T-cell (primary cell): ENCODE measurements at regions not wholly inside any gene's neighbourhood (a gene's known extent, or its start where the extent isn't known, plus 50 kb on each side); places are given as distances from the start of the nearest gene placed in this dataset.

Experiments
- ATAC-seq, 4 experiments: fragments of 200-7000 bp in 3 of 4; fragments of 150-1000 bp in 1 of 4; cut with Tn5 transposase; replicated peaks in 1 of 4; 1 replicate in 3 of 4; 2 replicates in 1 of 4; pipeline ENCODE4 v1.10.0; 2021; ENCODE audit warnings: moderate library complexity in 3 of 4, mild to moderate bottlenecking in 2 of 4, moderate number of reproducible peaks in 1 of 4
- CTCF ChIA-PET, 2 donors: fragments of 300-600 bp; sonication (Branson Sonifier 250); formaldehyde crosslinking; loops; one replicate each; lab custom pipeline; 2022; ENCODE audit warnings: antibody characterized with exemption in 2 of 2; lab: Charles Lee
- POLR2A ChIA-PET, 2 donors: fragments of 300-600 bp; sonication (Branson Sonifier 250); formaldehyde crosslinking; loops; one replicate each; lab custom pipeline; 2022; ENCODE audit warnings: antibody characterized with exemption in 2 of 2; lab: Charles Lee
- DNase-seq, 35 experiments: peaks; one replicate each; pipeline versions ENCODE4 v3.0.0 to v3.0.0-alpha.2; 2013 to 2023
- H3K27ac ChIP-seq: one replicate; pipeline ENCODE4 v1.5.1; 2013; ENCODE audit warnings: low read length
- H3K27me3 ChIP-seq, 2 experiments: replicated peaks in 1 of 2; 1 replicate in 1 of 2; 2 replicates in 1 of 2; pipeline versions ENCODE4 v1.6.1 to v1.7.0; 2013; ENCODE audit warnings: low read length in 1 of 2, mixed read lengths in 1 of 2; ENCODE audit not compliant: control insufficient read depth in 2 of 2, insufficient read depth in 2 of 2; ENCODE audit errors: extremely low read depth in 1 of 2
- H3K36me3 ChIP-seq, 2 donors: 1 replicate in 1 of 2; 2 replicates in 1 of 2; pipeline versions ENCODE4 v1.6.1 to v1.7.0; 2013; ENCODE audit warnings: low read length in 1 of 2; ENCODE audit not compliant: control insufficient read depth in 2 of 2, insufficient read depth in 1 of 2; ENCODE audit errors: extremely low read depth in 1 of 2
- H3K4me1 ChIP-seq, 2 experiments: 1 replicate in 1 of 2; 2 replicates in 1 of 2; pipeline versions ENCODE4 v1.6.1 to v1.7.0; 2013; ENCODE audit warnings: low read length in 2 of 2, mixed read lengths in 1 of 2; ENCODE audit not compliant: insufficient read depth in 2 of 2, control insufficient read depth in 1 of 2; ENCODE audit errors: extremely low read depth in 1 of 2
- H3K4me3 ChIP-seq, 2 donors: 1 replicate in 1 of 2; 2 replicates in 1 of 2; pipeline versions ENCODE4 v1.5.1 to v1.7.0; 2013; ENCODE audit warnings: mild to moderate bottlenecking in 2 of 2, low read length in 1 of 2, moderate library complexity in 1 of 2; ENCODE audit not compliant: control insufficient read depth in 1 of 2; ENCODE audit errors: extremely low read depth in 1 of 2
- H3K9me3 ChIP-seq: 2 replicates; pipeline ENCODE4 v1.7.0; 2013
- H3K27ac Mint-ChIP-seq, 2 donors: one replicate each; pipeline ENCODE4 v1.8.0; 2020 to 2021; ENCODE audit warnings: mild to moderate bottlenecking in 2 of 2, mixed read lengths in 2 of 2
- H3K27me3 Mint-ChIP-seq, 2 donors: one replicate each; pipeline ENCODE4 v1.8.0; 2021 to 2022; ENCODE audit warnings: mixed read lengths in 2 of 2
- H3K36me3 Mint-ChIP-seq: one replicate; pipeline ENCODE4 v1.8.0; 2021; ENCODE audit warnings: mixed read lengths
- H3K4me1 Mint-ChIP-seq, 3 donors: one replicate each; pipeline ENCODE4 v1.8.0; 2020 to 2022; ENCODE audit warnings: mixed read lengths in 3 of 3, mild to moderate bottlenecking in 1 of 3
- H3K4me3 Mint-ChIP-seq, 3 donors: one replicate each; pipeline ENCODE4 v1.8.0; 2020 to 2022; ENCODE audit warnings: mild to moderate bottlenecking in 3 of 3, mixed read lengths in 3 of 3, moderate library complexity in 3 of 3
- H3K9me3 Mint-ChIP-seq, 3 donors: one replicate each; pipeline ENCODE4 v1.8.0; 2020 to 2022; ENCODE audit warnings: mixed read lengths in 3 of 3
- WGBS: methylation state at CpG from one replicate; pipeline ENCODE4 v1.1.5; 2013; ENCODE audit warnings: missing lambda C conversion rate; ENCODE audit not compliant: insufficient coverage; 5-methylcytosine and 5-hydroxymethylcytosine counted together

GRCh38 chr15:77535845-77536244, 96.9 kb downstream of the LINGO1 start:
- Histone ChIP-seq H3K36me3 (no peaks in the 10 kb centered on the region), H3K9me3 (no peaks in the 10 kb centered on the region), H3K4me3 (no peak overlapping the region), H3K27me3 (peaks cover 0 to 36% of the 10 kb centered on the region in 2 experiments), H3K27ac (no peak overlapping the region), H3K4me1 (no peaks in the 10 kb centered on the region)
- ChIA-PET CTCF (interaction anchor here in 1 of 2 donors (0.6 kb wide), 1 partner anchor 54 kb away, joined by 3 read pairs; no protein-coding TSS in a partner anchor), POLR2A (no interaction called here)
- Mint-ChIP-seq H3K36me3 (no peaks in the 10 kb centered on the region), H3K9me3 (no peaks in the 10 kb centered on the region), H3K4me3 (no peak overlapping the region), H3K4me1 (peaks cover 0 to 4% (median 0%) of the 10 kb centered on the region in 3 donors), H3K27me3 (peaks cover 3 to 8% of the 10 kb centered on the region in 2 donors), H3K27ac (no peak overlapping the region)
- ATAC-seq (no peak), DNase-seq (no peak)
- 83% methylated on average over 1 of the region's 7 CpGs for WGBS
